ENCODE measurements at regions not wholly inside any gene's neighbourhood (a gene's known extent, or its start where the extent isn't known, plus 50 kb on each side); places are given as distances from the start of the nearest gene placed in this dataset.
A peak's percentile ranks its signal among the peaks of the same experiment; 100 is the strongest.

DNA sequence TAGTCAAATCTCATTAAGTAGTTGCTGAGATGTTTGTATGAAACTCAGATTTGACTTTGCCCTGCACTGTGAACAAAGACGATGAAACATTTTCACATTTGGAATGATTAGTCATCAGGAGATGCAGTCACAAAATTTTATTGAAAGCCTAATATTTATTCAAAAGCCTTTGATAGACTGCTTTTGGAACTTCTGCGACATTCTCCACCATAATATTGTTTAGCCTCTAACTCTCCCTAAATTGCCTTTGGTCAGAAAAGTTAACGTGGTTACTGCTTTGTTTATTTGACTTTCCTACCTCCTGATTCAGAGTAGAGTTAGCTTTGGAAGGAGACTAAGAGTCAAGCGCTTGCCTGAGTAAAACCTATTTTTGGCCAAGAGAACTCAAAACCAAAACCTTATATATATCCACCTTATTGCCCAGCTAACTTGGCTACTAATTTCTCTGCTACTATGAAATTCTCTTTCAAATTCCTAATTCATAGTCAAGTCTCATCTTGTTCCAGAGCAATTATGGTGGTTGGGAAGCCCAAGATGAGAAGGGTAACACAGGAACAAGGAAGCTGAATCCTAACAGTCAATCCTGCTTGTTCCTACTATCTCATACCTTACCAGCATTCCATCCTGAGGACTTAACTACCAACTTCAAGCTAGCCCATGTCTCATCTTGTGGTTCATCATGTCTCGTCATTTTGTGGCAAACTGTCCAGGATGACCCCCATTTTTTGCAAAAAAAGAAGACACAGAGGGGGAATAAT is 429.6 kb downstream of the USP25 start:
- H3K36me3 ChIP-seq (ENCODE audit: insufficient read depth, low read length, poor library complexity, severe bottlenecking) = no peaks in the 10 kb centered on the region

GRCh38 chr21:16159971-16160350 is 430.2 kb downstream of the USP25 start:
- ChIA-PET POLR2A (ENCODE audit: low non-redundant PET) (interaction anchor here (0.6 kb wide), 1 partner anchor 403 kb away, joined by 3 read pairs; no protein-coding TSS in a partner anchor), CTCF (no interaction called here)
- intact Hi-C loops (cut with micrococcal nuclease; ENCODE audit: unreplicated experiment) = no loop called here
- Histone ChIP-seq H3K4me3 (ENCODE audit: low read depth, low read length, poor library complexity, severe bottlenecking) (no peak overlapping the region), H3K27me3 (replicated peaks; ENCODE audit: insufficient read depth, low read depth, low read length, poor library complexity) (no peaks in the 10 kb centered on the region), H3K27ac (ENCODE audit: low read depth, low read length, poor library complexity, severe bottlenecking) (no peak overlapping the region), H3K36me3 (ENCODE audit: insufficient read depth, low read length, poor library complexity, severe bottlenecking) (no peaks in the 10 kb centered on the region), H3K4me1 (ENCODE audit: insufficient read depth, low read length, poor library complexity, severe bottlenecking) (no peaks in the 10 kb centered on the region), H3K9me3 (ENCODE audit: low read depth, low read length, poor library complexity, severe bottlenecking) (no peaks in the 10 kb centered on the region)
- DNase-seq (ENCODE audit: low spot score) = no peak
- BruUV-seq (replicated peaks) = no TSS peak
- no peak for TF ChIP-seq CTCF (conservative IDR thresholded peaks at IDR 0.05; ENCODE audit: low read depth, low read length)
- TF ChIP-seq EZH2 (IDR thresholded peaks at IDR 0.05; ENCODE audit: borderline replicate concordance, low read depth, low read length, poor library complexity, severe bottlenecking) = no peak

More for the DNA sequence above, 429.6 kb downstream of the USP25 start:
- intact Hi-C loops (cut with micrococcal nuclease; ENCODE audit: unreplicated experiment) = no loop called here
- no peak overlapping the region for H3K27ac ChIP-seq (ENCODE audit: low read depth, low read length, poor library complexity, severe bottlenecking)
- CTCF ChIA-PET = no interaction called here
- no peaks in the 10 kb centered on the region for H3K27me3 ChIP-seq (replicated peaks; ENCODE audit: insufficient read depth, low read depth, low read length, poor library complexity)
- TF ChIP-seq EZH2 (IDR thresholded peaks at IDR 0.05; ENCODE audit: borderline replicate concordance, low read depth, low read length, poor library complexity, severe bottlenecking) (no peak), CTCF (conservative IDR thresholded peaks at IDR 0.05; ENCODE audit: low read depth, low read length) (no peak)
- no peak overlapping the region for H3K4me3 ChIP-seq (ENCODE audit: low read depth, low read length, poor library complexity, severe bottlenecking)
- H3K9me3 ChIP-seq (ENCODE audit: low read depth, low read length, poor library complexity, severe bottlenecking) = no peaks in the 10 kb centered on the region
- peak; percentile 1 for DNase-seq (ENCODE audit: low spot score)
- H3K4me1 ChIP-seq (ENCODE audit: insufficient read depth, low read length, poor library complexity, severe bottlenecking) = no peaks in the 10 kb centered on the region
- BruUV-seq (replicated peaks) = no TSS peak
- POLR2A ChIA-PET (ENCODE audit: low non-redundant PET) = interaction anchor here (0.6 kb wide), 1 partner anchor 402 kb away, joined by 3 read pairs; no protein-coding TSS in a partner anchor

DNA sequence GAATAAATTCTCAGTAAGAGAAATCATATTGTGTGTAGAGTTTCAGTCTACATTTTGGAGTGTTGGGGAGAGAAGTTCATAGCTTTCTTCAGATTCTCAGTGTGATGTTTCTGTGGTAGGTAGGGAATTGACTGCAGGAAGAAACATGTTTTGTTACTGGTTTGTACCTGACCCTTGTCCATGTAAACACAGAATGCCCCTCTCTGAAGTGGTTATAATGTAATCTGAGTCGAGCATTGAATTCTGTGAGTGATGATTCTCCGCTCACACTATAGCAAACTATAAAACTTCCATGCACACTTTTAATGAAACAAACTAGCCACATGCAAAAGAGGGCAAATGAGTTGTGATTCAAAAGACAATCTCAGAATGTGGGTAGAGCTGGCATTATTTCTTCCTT is 433.2 kb downstream of the USP25 start:
- no peak for DNase-seq (ENCODE audit: low spot score)
- no peaks in the 10 kb centered on the region for H3K36me3 ChIP-seq (ENCODE audit: insufficient read depth, low read length, poor library complexity, severe bottlenecking)
- no TSS peak for BruUV-seq (replicated peaks)
- H3K4me1 ChIP-seq (ENCODE audit: insufficient read depth, low read length, poor library complexity, severe bottlenecking) = no peaks in the 10 kb centered on the region
- H3K27me3 ChIP-seq (replicated peaks; ENCODE audit: insufficient read depth, low read depth, low read length, poor library complexity) = no peaks in the 10 kb centered on the region
- H3K27ac ChIP-seq (ENCODE audit: low read depth, low read length, poor library complexity, severe bottlenecking) = no peak overlapping the region
- H3K4me3 ChIP-seq (ENCODE audit: low read depth, low read length, poor library complexity, severe bottlenecking) = no peak overlapping the region
- CTCF ChIA-PET = no interaction called here
- intact Hi-C loops (cut with micrococcal nuclease; ENCODE audit: unreplicated experiment) = no loop called here
- no peaks in the 10 kb centered on the region for H3K9me3 ChIP-seq (ENCODE audit: low read depth, low read length, poor library complexity, severe bottlenecking)
- TF ChIP-seq EZH2 (IDR thresholded peaks at IDR 0.05; ENCODE audit: borderline replicate concordance, low read depth, low read length, poor library complexity, severe bottlenecking) (no peak), CTCF (conservative IDR thresholded peaks at IDR 0.05; ENCODE audit: low read depth, low read length) (no peak)
- POLR2A ChIA-PET (ENCODE audit: low non-redundant PET) = no interaction called here

Data from A673 (cell line).